GM19324 (cell line): ENCODE measurements at regions not wholly inside any gene's neighbourhood (a gene's known extent, or its start where the extent isn't known, plus 50 kb on each side); places are given as distances from the start of the nearest gene placed in this dataset.
"Not testable (repeated sequence)": the region's sequence is repeated elsewhere in the genome, so short reads cannot be mapped to it uniquely, and the experiment has no call there.

Experiments
- ATAC-seq: cut with Tn5 transposase; IDR thresholded peaks from one replicate; pipeline ENCODE4 v1.9.1; 2021; ENCODE audit warnings: mild to moderate bottlenecking, moderate library complexity; ENCODE audit not compliant: unreplicated experiment, low FRiP score

DNA sequence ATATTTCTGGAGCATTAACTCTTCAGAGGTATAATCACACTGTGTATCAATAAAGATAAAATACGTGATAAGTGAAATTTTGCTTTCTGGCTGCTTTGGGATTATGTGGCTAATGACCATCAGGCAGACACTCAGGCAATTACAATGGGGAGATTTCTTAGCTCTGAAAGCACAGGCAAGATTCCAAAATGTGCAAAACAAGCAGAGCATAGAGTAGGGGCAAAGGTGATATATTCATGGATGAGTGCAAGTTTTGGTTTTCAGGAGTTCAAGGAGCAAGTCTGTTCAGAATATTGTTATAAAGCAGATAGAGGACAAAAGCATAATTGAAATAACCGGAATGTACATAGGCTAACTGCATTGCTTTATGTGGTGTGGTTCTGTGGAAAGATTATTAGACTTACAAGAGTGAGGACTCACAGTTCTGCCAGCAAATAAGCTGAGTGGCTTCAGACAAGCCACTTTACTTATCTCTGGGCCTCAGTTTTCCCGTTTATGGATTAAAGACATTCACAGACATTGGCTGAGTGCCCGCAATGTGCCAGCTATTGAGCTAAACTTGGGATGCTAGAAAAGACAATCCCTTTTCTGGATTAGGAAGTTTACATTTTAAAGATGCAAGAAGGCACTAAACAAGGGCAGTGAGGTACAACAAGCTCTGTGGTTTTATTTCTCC is 945.6 kb upstream of the ARRDC3 start:
- ATAC-seq, result no peak

DNA sequence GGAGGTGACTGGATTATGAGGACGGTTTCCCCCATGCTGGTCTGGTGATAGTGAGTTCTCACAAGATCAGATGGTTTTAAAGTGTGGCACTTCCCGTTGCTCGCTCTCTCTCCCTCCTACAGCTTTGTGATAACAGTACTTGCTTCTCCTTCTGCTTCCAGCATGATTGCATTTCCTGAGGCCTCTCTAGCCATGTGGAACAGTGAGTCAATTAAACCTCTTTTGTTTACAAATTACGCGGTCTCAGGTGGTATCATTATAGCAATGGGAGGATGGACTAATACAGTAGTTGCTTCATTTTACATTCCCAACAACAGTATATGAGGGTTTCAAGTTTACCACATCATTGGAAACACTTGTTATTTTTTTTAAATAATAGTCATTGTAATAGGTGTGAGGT is 937.3 kb upstream of the ARRDC3 start:
- no peak for ATAC-seq

DNA sequence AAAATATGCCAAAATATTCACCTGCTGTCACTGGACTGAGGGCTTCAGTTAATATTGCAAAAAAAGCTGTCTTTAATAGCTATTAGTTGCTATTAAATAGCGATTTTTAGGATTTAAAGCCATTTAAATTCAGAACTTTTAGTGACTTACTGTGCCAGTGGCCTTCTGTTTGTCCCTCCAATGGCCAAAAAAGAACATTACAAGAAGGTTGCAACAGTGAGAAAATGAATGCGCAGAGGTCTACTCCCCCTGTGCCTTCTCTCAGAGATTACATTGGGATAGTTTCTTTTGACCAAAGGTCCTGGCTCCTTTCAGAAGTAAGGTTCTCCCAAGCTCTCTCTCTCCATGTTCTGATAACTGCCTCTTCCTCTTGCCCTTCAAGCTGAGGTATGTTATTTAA is 930.3 kb upstream of the ARRDC3 start:
- no peak for ATAC-seq

DNA sequence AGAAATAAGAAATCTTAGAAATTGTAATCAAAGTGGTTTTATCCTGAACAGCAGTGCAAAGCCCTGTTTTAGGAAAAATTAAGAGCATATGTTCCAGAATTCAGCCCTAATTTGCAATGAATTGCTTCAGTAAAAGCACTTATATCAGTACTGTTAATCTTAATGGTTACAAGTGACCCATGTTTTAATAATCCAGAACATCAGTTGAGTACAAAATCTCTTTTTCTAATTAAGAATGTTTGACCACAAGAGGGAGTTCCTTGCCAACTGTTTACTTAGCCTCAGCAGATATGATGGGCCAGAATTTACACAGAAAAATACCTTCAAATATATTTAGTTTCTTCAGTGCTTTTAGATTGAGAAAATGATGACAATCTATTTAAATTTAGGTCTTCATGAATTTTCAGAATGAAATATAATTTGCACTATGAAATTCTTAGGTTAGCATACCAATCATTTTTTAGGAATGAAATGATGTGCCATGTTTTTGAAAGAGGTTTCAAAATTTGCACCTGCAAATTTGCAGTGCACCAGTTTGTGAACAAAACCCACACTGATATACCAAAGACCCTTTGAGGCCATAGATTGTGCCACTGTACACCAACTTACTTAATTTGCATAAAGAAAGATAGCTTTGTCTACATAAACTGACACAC is 926.3 kb upstream of the ARRDC3 start:
- no peak for ATAC-seq

DNA sequence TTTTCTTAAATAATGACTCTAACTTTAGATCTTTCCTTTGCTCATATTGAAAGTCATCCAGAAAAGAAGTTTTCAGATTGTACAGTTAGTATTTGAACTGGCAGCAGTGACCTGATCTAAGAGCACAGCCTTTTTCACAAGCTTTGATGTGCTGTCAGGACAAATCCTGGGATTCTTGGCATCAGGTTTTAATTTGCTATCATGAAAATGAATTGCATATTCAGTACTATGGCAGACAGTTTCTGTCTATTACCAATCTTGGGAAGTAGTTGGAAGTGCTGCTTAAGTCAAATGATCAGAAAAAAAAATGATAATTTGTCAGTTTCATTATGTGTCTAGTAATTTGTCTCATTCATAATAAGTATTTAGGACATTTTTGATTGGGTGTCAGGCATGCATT is 925.6 kb upstream of the ARRDC3 start:
- no peak for ATAC-seq

DNA sequence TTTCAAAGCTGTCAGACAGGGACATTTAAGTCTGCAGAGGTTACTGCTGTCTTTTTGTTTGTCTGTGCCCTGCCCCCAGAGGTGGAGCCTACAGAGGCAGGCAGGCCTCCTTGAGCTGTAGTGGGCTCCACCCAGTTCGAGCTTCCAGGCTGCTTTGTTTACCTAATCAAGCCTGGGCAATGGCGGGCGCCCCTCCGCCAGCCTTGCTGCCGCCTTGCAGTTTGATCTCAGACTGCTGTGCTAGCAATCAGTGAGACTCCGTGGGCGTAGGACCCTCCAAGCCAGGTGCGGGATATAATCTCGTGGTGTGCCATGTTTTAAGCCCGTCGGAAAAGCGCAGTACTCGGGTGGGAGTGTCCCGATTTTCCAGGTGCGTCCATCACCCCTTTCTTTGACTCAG is 919.2 kb upstream of the ARRDC3 start:
- not testable (repeated sequence) for ATAC-seq

DNA sequence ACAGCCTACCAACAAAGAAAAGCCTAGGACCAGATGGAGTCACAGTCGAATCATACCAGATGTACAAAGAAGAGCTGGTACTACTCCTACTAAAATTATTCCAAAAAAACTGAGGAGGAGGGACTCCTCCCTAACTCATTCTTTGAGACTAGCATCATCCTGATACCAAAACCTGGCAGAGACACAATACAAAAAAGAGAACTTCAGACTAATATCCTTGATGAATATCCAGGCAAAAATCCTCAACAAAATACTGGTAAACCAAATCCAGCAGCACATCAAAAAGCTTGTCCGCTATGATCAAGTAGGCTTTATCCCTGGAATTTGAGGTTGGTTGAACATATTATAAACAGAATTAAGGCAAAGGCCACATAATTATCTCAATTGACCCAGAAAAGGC is 900.4 kb upstream of the ARRDC3 start:
- no peak for ATAC-seq

DNA sequence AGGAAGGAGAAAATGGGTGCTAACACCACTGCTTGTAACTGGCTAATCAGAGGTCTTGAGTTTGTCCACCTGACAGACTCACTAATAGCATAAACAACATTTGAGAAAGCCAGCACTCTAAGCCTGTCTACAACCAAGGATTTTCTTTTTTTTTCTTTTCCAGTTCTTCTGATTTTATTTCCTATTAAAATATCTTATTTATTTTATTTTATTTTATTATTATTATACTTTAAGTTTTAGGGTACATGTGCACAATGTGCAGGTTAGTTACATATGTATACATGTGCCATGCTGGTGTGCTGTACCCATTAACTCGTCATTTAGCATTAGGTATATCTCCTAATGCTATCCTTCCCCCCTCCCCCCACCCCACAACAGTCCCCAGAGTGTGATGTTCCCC is 888.6 kb upstream of the ARRDC3 start:
- not testable (repeated sequence) for ATAC-seq

DNA sequence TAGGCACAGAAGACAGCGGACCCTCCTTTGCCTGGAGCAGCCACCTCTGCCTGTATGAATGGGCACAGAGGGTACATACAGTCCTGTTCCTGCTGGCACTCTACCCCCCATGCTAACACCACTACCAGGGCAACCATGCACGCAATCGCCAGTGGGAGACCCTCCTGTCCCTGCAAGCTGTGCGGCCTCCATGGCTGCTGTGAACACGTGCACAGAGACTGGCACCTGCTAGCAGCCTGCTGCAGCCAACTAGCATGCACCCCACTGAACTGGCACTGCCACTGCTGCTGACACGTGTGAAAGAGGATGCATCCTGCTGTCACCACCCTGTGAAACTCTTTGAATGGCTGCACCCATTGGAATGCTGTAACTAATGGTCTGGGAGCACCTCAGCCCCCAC is 885.2 kb upstream of the ARRDC3 start:
- ATAC-seq, result no peak

DNA sequence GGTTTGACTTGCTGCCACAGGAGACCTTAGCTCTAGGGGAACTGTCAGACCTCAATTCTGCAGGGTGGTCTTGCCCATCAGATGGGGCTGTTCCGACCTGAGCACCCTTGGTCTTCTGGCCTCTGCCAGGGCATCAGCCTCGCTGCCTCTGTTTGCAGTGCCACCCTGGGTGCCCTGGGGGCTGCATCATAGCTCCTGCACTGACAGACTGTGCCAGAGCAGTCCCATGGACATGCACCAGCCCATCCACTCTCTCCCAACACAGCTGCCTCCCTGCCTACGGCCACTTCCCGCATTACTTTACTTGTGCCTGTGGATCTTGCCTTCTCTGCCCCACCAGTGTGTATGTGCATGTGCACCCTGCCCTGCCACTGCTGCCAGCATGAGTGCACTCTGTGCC is 884.7 kb upstream of the ARRDC3 start:
- no peak for ATAC-seq

DNA sequence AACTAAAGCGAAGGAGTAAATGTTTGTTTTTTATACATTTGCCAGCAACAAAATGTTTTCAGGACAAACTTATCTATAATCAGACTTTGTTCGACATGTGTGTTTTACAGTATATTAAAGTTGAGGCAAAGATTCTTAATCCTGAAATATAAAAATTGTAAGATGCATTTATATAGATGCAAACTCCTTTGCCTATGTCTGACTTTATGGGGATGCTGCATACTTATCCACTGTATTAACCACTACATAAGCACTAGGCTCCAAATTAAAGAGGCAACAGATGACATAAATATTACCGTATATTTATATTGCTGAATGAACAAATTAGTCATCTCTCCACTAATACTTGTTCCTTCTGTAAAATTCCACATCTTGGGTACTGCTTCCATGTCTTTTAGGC is 882.7 kb upstream of the ARRDC3 start:
- ATAC-seq, result no peak

DNA sequence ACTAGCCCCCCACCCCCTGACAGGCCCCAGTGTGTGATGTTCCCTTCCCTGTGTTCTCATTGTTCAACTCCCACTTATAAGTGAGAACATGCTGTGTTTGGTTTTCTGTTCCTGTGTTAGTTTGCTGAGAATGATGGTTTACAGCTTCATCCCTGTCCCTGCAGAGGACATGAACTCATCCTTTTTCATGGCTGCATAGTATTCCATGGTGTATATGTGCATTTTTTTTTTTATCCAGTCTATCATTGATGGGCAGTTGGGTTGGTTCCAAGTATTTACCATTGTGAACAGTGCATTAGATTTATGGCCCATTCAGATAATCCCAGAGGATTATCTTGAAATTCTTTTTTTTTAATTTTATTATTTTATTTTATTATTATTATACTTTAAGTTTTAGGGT is 872.5 kb upstream of the ARRDC3 start:
- ATAC-seq, result not testable (repeated sequence)

DNA sequence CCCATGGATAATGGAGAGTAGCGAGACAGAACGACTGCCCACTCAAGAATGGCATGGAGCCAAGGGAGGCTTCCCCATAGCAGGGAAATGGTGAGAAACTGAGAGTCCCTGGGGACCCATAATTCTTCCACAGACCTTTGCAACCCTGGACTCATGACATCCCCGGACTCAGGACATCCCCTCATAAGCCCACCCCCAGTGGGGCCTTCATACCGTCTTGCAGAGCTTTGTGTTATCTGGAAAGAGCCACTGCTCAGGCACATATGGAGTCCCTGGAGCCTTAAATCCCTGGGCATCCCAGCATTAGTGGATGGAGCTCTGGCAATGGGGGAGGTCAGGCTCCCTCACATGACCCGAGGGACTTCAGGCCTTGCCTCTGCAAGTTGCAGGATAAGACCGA is 865.4 kb upstream of the ARRDC3 start:
- no peak for ATAC-seq

DNA sequence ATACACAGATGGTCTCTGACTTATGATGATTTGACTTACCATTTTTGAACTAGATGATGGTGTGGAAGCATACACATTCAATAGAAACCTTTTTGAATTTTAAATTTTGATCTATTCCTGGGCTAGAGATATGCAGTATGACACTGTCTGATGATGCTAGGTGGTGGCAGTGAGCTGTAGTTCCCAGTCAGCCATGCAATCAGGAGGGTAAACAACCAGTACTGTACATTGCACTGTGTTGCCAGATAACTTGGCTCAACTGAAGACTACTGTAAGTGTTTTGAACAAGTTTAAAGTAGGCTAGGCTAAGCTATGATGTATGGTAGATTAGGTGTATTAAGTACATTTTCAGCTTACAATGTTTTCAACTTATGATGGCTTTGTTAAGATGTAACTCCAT is 859.1 kb upstream of the ARRDC3 start:
- ATAC-seq, result no peak

DNA sequence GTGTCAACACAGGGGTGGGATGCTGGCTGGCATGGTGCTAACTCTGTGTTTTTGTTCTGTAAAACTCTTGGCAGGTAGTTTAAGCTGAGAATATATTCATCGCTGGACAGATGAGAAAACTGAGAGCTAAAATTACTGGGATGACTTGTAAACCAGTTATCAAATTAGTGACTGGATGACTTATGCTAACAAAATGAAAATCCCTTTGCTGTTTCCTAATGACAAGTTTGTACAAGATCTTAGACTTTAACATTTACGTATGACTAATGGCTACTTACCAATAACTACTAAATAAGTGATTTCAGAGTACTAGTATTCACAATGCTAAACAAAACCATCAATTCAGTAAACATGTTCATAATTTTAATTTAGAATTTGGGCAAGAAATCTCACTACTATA is 854.8 kb upstream of the ARRDC3 start:
- no peak for ATAC-seq

DNA sequence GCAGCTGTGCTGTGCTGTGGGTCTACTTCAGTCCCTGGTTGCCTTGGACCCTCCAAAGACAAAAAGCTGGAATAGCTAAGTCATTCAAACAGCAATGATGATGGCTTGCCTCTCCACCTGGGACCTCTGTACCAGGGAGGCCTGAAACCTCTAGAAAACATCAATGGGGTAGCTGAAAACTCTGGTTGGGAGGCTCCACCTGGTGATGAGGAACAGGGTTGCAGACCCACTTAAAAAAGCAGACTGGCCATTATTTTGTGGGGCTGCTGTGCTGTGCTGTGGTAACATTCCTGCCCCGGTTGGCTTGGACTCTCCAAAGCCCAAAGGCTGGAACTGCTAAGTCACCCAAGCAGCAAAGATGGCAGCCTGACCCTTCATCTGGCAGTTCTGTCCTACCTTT is 839.3 kb upstream of the ARRDC3 start:
- no peak for ATAC-seq

DNA sequence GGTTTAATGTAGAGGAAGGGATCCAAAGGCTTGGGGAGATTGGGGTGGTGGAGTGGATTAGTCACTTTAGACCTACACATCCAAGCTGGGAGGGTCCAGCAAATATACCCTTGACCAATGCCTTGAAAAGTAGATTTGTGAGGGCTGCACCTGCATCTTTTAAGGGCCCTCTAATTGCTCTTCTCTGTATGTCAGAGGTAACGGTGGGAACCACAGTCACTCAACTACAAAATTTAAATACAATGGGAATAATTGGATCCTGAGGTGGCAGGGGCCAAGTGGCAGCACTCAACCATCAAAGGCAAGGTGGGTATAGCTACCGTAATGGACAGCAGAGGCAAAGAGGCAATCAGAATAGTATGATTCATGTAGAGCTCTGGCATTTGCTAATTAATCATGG is 833.7 kb upstream of the ARRDC3 start:
- not testable (repeated sequence) for ATAC-seq

DNA sequence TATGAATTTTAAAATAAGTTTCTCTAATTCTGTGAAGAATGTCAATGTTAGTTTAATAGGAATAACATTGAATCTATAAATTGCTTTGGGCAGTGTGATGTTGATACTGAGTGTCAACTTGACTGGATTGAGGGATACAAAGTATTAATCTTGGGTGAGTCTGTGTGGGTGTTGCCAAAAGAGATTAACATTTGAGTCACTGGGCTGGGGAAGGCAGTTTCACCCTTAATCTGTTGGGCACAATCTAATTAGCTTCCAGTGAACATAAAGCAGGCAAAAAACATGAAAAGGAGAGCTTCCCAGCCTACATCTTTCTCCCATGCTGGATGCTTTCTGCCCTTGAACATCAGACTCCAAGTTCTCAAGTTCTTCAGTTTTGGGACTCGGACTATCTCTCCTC is 832.0 kb upstream of the ARRDC3 start:
- no peak for ATAC-seq

DNA sequence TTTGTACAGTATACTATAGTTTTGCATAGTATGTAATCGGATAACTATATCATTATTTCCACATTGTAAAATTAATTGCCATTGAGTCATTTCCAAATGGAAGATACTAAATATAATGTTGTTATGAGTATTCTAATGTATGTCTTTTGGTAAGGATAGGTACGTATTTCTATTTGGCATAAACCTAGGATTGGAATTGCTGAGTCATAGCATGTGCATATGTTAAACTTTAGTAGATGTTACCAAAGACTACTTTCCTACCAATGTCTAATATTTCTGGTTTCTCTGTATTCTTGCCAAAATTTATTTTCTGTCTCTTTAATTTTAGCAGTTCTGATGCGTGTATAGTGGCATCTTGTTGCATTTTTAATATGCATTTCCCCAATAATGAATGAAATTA is 825.1 kb upstream of the ARRDC3 start:
- ATAC-seq, result no peak

DNA sequence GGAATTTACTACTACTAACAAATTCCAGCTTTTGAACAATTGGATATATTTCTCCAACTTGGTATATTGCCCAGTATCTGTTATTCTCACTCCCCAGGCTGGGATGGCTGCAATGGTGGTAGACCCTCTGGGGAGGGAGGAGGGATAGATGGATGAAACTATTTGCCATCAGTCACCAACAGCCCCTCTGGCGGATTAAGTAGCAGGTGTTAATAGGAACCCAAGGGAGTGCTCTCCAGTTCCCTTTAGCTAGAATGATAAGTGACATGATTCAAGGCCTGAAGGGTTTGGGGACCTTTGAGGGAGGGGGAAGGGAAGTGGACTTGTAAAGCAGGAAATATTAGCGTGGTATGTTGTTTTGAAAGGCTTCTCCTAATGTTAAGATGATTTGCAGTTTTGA is 824.0 kb upstream of the ARRDC3 start:
- no peak for ATAC-seq

DNA sequence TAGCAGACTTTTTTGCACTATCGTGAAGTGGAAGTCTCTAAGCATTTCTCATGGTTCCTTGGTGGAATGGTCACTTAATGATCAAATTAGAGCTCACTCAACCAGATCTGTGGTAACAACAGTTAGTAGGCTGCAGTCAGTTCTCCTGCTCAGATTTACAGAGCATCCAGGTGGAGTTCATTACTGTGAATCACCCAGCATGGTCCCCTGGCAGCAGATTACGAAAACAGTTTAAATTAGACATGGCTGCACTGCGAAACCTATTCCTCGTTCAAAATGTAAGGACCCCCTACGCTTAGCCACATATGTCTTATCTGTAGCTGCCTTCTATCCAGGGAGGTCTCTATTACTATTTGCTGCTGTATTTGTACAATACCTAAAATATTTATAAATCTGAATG is 823.6 kb upstream of the ARRDC3 start:
- ATAC-seq, result no peak

DNA sequence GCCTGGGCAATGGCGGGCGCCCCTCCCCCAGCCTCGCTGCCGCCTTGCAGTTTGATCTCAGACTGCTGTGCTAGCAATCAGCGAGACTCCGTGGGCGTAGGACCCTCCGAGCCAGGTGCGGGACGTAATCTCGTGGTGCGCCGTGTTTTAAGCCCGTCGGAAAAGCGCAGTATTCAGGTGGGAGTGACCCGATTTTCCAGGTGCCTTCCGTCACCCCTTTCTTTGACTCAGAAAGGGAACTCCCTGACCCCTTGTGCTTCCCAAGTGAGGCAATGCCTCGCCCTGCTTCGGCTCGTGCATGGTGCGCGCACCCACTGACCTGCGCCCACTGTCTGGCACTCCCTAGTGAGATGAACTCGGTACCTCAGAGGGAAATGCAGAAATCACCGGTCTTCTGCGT is 815.9 kb upstream of the ARRDC3 start:
- not testable (repeated sequence) for ATAC-seq

DNA sequence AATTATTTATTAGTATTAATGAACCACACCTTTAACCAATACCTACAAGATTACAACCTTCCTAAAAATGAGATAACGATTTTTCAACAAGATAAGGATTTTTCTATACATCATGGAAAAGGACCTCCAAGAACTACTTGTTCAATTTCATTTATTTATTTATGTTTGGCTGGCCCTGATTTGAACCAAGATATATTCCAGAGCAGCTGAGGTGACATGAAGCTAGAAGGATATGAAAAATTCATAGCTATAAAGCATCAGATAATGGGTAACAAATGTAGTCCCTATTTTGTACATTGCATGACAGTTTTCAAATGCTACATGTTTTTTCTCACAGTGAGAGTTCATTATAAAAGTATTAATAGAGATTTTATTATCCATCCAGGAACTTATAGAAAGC is 798.5 kb upstream of the ARRDC3 start:
- ATAC-seq, result no peak
